Adrenal gland (tissue), 5 donors: ENCODE measurements at regions not wholly inside any gene's neighbourhood (a gene's known extent, or its start where the extent isn't known, plus 50 kb on each side); places are given as distances from the start of the nearest gene placed in this dataset.

ENCODE experiments used
- CTCF ChIP-seq, 6 experiments: fragments of 450-650 bp in 4 of 6; fragments of 200-600 bp in 2 of 6; sonication (generic) in 1 of 6; IDR thresholded peaks; 1 replicate in 5 of 6; 2 replicates in 1 of 6; pipeline versions ENCODE4 v1.5.1 to v1.8.0; 2016 to 2021; ENCODE audit warnings: antibody characterized with exemption in 6 of 6, mild to moderate bottlenecking in 2 of 6, moderate library complexity in 1 of 6
- POLR2A ChIP-seq, 2 donors: fragments of 450-650 bp; IDR thresholded peaks; one replicate each; pipeline ENCODE4 v1.6.1; 2017; ENCODE audit warnings: antibody characterized with exemption in 2 of 2, mild to moderate bottlenecking in 2 of 2, moderate library complexity in 1 of 2
- donor health status: DM: no; HTN: no; CAD: no.

- TF ChIP-seq CTCF (IDR thresholded peaks at IDR 0.05) (no peak), POLR2A (IDR thresholded peaks at IDR 0.05) (no peak)
Measured at GRCh38 chr5:74143151-74143550, 497.4 kb downstream of the ENC1 start.
